ENCODE measurements at regions not wholly inside any gene's neighbourhood (a gene's known extent, or its start where the extent isn't known, plus 50 kb on each side); places are given as distances from the start of the nearest gene placed in this dataset.

GRCh38 chr1:222096883-222097282, 355.0 kb upstream of the DUSP10 start:
- Histone ChIP-seq H3K9ac (ENCODE audit: low read length) (no peak overlapping the region), H3K36me3 (ENCODE audit: insufficient read depth, low read length) (no peaks in the 10 kb centered on the region), H3K79me2 (ENCODE audit: insufficient read depth, low read length) (no peaks in the 10 kb centered on the region), H3K4me1 (ENCODE audit: insufficient read depth, low read length) (no peaks in the 10 kb centered on the region), H3K4me3 (ENCODE audit: insufficient read depth, low read depth, low read length) (no peak overlapping the region), H2AFZ (ENCODE audit: low read depth, low read length) (no peak overlapping the region), H4K20me1 (ENCODE audit: insufficient read depth, low read length) (no peaks in the 10 kb centered on the region), H3K4me2 (ENCODE audit: low read length) (no peak overlapping the region), H3K27ac (ENCODE audit: low read depth, low read length) (no peak overlapping the region), H3K9me3 (ENCODE audit: insufficient read depth, low read depth, low read length) (no peaks in the 10 kb centered on the region), H3K27me3 (ENCODE audit: insufficient read depth, low read length) (no peaks in the 10 kb centered on the region)
- TF ChIP-seq EZH2 (IDR thresholded peaks at IDR 0.05; ENCODE audit: insufficient read depth, low read length), result no peak
- TF ChIP-seq CTCF (IDR thresholded peaks at IDR 0.05; ENCODE audit: insufficient read depth, low read depth, low read length), result no peak
- no peaks in the 10 kb centered on the region for H3K9me3 Mint-ChIP-seq (ENCODE audit: unreplicated experiment)
- no peaks in the 10 kb centered on the region for H3K27me3 Mint-ChIP-seq (ENCODE audit: low read depth, unreplicated experiment)
- no peak for FAIRE-seq
- no peak overlapping the region for H3K4me3 Mint-ChIP-seq (ENCODE audit: unreplicated experiment)
- peak; percentile 8 for DNase-seq (ENCODE audit: low read depth)
- H3K4me1 Mint-ChIP-seq (ENCODE audit: low read depth, unreplicated experiment), result peaks cover 2% of the 10 kb centered on the region
- no peak overlapping the region for H3K27ac Mint-ChIP-seq (ENCODE audit: unreplicated experiment)
- no peaks in the 10 kb centered on the region for H3K36me3 Mint-ChIP-seq (ENCODE audit: low read depth, unreplicated experiment)

GRCh38 chr1:222096476-222096772, 354.5 kb upstream of the DUSP10 start:
- Mint-ChIP-seq H3K36me3 (ENCODE audit: low read depth, unreplicated experiment) (no peaks in the 10 kb centered on the region), H3K9me3 (ENCODE audit: unreplicated experiment) (no peaks in the 10 kb centered on the region), H3K4me1 (ENCODE audit: low read depth, unreplicated experiment) (peaks cover 2% of the 10 kb centered on the region), H3K4me3 (ENCODE audit: unreplicated experiment) (no peak overlapping the region), H3K27me3 (ENCODE audit: low read depth, unreplicated experiment) (no peaks in the 10 kb centered on the region), H3K27ac (ENCODE audit: unreplicated experiment) (no peak overlapping the region)
- H3K27me3 ChIP-seq (ENCODE audit: insufficient read depth, low read length), result no peaks in the 10 kb centered on the region
- no peak for DNase-seq (ENCODE audit: low read depth)
- H3K4me1 ChIP-seq (ENCODE audit: insufficient read depth, low read length), result no peaks in the 10 kb centered on the region
- no peaks in the 10 kb centered on the region for H3K36me3 ChIP-seq (ENCODE audit: insufficient read depth, low read length)
- FAIRE-seq, result no peak
- no peak overlapping the region for H2AFZ ChIP-seq (ENCODE audit: low read depth, low read length)
- no peak overlapping the region for H3K4me3 ChIP-seq (ENCODE audit: insufficient read depth, low read depth, low read length)
- H3K4me2 ChIP-seq (ENCODE audit: low read length), result no peak overlapping the region
- no peaks in the 10 kb centered on the region for H3K79me2 ChIP-seq (ENCODE audit: insufficient read depth, low read length)
- H3K9me3 ChIP-seq (ENCODE audit: insufficient read depth, low read depth, low read length), result no peaks in the 10 kb centered on the region
- H3K9ac ChIP-seq (ENCODE audit: low read length), result no peak overlapping the region
- no peak for TF ChIP-seq CTCF (IDR thresholded peaks at IDR 0.05; ENCODE audit: insufficient read depth, low read depth, low read length)
- no peak for TF ChIP-seq EZH2 (IDR thresholded peaks at IDR 0.05; ENCODE audit: insufficient read depth, low read length)
- H3K27ac ChIP-seq (ENCODE audit: low read depth, low read length), result no peak overlapping the region
- no peaks in the 10 kb centered on the region for H4K20me1 ChIP-seq (ENCODE audit: insufficient read depth, low read length)

- DNase-seq (ENCODE audit: low read depth), result no peak
- Mint-ChIP-seq H3K4me1 (ENCODE audit: low read depth, unreplicated experiment) (peaks cover 2% of the 10 kb centered on the region), H3K27ac (ENCODE audit: unreplicated experiment) (no peak overlapping the region), H3K9me3 (ENCODE audit: unreplicated experiment) (no peaks in the 10 kb centered on the region), H3K4me3 (ENCODE audit: unreplicated experiment) (no peak overlapping the region), H3K27me3 (ENCODE audit: low read depth, unreplicated experiment) (no peaks in the 10 kb centered on the region), H3K36me3 (ENCODE audit: low read depth, unreplicated experiment) (no peaks in the 10 kb centered on the region)
- Histone ChIP-seq H3K27ac (ENCODE audit: low read depth, low read length) (no peak overlapping the region), H3K4me1 (ENCODE audit: insufficient read depth, low read length) (no peaks in the 10 kb centered on the region), H2AFZ (ENCODE audit: low read depth, low read length) (no peak overlapping the region), H3K27me3 (ENCODE audit: insufficient read depth, low read length) (no peaks in the 10 kb centered on the region), H3K4me2 (ENCODE audit: low read length) (no peak overlapping the region), H3K36me3 (ENCODE audit: insufficient read depth, low read length) (no peaks in the 10 kb centered on the region), H4K20me1 (ENCODE audit: insufficient read depth, low read length) (no peaks in the 10 kb centered on the region), H3K79me2 (ENCODE audit: insufficient read depth, low read length) (no peaks in the 10 kb centered on the region), H3K9ac (ENCODE audit: low read length) (no peak overlapping the region), H3K4me3 (ENCODE audit: insufficient read depth, low read depth, low read length) (no peak overlapping the region), H3K9me3 (ENCODE audit: insufficient read depth, low read depth, low read length) (no peaks in the 10 kb centered on the region)
- FAIRE-seq, result no peak
- TF ChIP-seq CTCF (IDR thresholded peaks at IDR 0.05; ENCODE audit: insufficient read depth, low read depth, low read length), result peak; percentile 67
- no peak for TF ChIP-seq EZH2 (IDR thresholded peaks at IDR 0.05; ENCODE audit: insufficient read depth, low read length)
Observed at GRCh38 chr1:222095606-222096475, 354.0 kb upstream of the DUSP10 start.
